Sigmoid colon (tissue), 4 donors: ENCODE measurements at regions not wholly inside any gene's neighbourhood (a gene's known extent, or its start where the extent isn't known, plus 50 kb on each side); places are given as distances from the start of the nearest gene placed in this dataset.
A peak's percentile ranks its signal among the peaks of the same experiment; 100 is the strongest.

Source experiments
- CTCF ChIP-seq, 4 experiments: fragments of 450-650 bp in 3 of 4; fragments of 200-600 bp in 1 of 4; IDR thresholded peaks; one replicate each; pipeline ENCODE4 v1.5.1; 2016 to 2019; ENCODE audit warnings: antibody characterized with exemption in 4 of 4, mild to moderate bottlenecking in 3 of 4, moderate library complexity in 2 of 4
- POLR2AphosphoS5 ChIP-seq, 4 donors: sonication (generic); formaldehyde crosslinking; IDR thresholded peaks; one replicate each; pipeline ENCODE4 v1.6.1; 2017; ENCODE audit warnings: antibody characterized with exemption in 4 of 4

GRCh38 chr4:111400741-111401140, 744.5 kb upstream of the FAM241A start:
- TF ChIP-seq CTCF (IDR thresholded peaks at IDR 0.05) = no peak
- TF ChIP-seq POLR2AphosphoS5 (IDR thresholded peaks at IDR 0.05) = peak in 1 of 4 donors; percentile 7
